ENCODE measurements at regions not wholly inside any gene's neighbourhood (a gene's known extent, or its start where the extent isn't known, plus 50 kb on each side); places are given as distances from the start of the nearest gene placed in this dataset.

DNA sequence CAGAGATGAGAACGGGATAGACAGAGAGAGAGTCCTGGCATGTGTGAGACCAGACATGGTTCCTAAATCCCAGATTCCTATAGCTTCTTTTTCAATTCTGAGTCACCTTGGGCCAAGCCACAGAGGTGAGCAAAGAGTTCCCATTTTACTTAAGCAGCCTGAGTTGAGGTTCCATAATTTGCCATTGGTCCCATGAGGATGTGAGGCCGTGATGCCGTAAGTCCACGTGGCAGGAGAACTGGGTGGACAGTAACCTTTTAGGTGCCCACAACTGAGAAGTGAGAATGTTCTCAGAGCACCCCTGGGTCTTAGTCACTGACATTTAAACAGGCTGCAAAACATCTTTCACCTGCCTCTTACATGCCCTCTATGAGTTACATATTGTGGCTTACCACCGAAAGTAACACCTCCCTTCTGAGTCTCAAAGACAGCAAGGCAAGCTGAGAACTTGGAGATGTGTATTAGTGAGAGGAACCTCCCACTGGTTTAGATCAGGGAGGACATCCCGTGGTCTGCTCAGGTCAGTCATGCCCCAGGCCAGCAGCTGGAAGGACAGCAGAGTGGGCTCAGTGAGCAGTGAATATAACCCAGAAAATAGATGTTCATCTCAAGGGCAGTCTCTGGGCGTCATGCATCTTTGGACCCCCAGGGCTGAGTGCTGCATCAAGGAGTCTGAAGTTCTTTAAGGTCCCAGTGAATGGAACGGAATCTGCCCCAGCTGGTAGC lies 127.9 kb upstream of the LGALSL start:
- H3K9me3 ChIP-seq (replicated peaks) = no peaks in the 10 kb centered on the region
- H3K27ac ChIP-seq (replicated peaks) = no peak overlapping the region
- DNase-seq = no peak
- TF ChIP-seq, protein P1, sequence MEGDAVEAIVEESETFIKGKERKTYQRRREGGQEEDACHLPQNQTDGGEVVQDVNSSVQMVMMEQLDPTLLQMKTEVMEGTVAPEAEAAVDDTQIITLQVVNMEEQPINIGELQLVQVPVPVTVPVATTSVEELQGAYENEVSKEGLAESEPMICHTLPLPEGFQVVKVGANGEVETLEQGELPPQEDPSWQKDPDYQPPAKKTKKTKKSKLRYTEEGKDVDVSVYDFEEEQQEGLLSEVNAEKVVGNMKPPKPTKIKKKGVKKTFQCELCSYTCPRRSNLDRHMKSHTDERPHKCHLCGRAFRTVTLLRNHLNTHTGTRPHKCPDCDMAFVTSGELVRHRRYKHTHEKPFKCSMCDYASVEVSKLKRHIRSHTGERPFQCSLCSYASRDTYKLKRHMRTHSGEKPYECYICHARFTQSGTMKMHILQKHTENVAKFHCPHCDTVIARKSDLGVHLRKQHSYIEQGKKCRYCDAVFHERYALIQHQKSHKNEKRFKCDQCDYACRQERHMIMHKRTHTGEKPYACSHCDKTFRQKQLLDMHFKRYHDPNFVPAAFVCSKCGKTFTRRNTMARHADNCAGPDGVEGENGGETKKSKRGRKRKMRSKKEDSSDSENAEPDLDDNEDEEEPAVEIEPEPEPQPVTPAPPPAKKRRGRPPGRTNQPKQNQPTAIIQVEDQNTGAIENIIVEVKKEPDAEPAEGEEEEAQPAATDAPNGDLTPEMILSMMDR (IDR thresholded peaks at IDR 0.05; ENCODE audit: borderline replicate concordance) = no peak
- H3K4me3 ChIP-seq = no peak overlapping the region
- H3K4me1 ChIP-seq = peaks cover 39% of the 10 kb centered on the region
- intact Hi-C loops (cut with micrococcal nuclease) = loop anchor here (5.0 kb wide), 1 partner anchor 274 kb away; no protein-coding TSS in a partner anchor
- no peaks in the 10 kb centered on the region for H3K36me3 ChIP-seq
- H3K27me3 ChIP-seq (ENCODE audit: low read depth) = peaks cover 6% of the 10 kb centered on the region

- Histone ChIP-seq H3K36me3 (no peaks in the 10 kb centered on the region), H3K4me3 (no peak overlapping the region), H3K27me3 (ENCODE audit: low read depth) (peaks cover 6% of the 10 kb centered on the region), H3K27ac (replicated peaks) (no peak overlapping the region), H3K4me1 (peaks cover 45% of the 10 kb centered on the region), H3K9me3 (replicated peaks) (no peaks in the 10 kb centered on the region)
- intact Hi-C loops (cut with micrococcal nuclease) = loop anchor here (5.0 kb wide), 1 partner anchor 274 kb away; no protein-coding TSS in a partner anchor
- DNase-seq = no peak
- TF ChIP-seq, protein P1 (IDR thresholded peaks at IDR 0.05; ENCODE audit: borderline replicate concordance) = no peak
Measured at GRCh38 chr2:64326578-64327050, 127.3 kb upstream of the LGALSL start.

GRCh38 chr2:64327129-64327509 lies 126.8 kb upstream of the LGALSL start:
- DNase-seq = no peak
- Histone ChIP-seq H3K9me3 (replicated peaks) (no peaks in the 10 kb centered on the region), H3K27me3 (ENCODE audit: low read depth) (peaks cover under 1% of the 10 kb centered on the region), H3K36me3 (no peaks in the 10 kb centered on the region), H3K4me3 (peak overlapping the region; percentile 56), H3K27ac (replicated peaks) (peak overlapping the region; percentile 72), H3K4me1 (peaks cover 45% of the 10 kb centered on the region)
- intact Hi-C loops (cut with micrococcal nuclease) = loop anchor here (5.0 kb wide), 1 partner anchor 275 kb away; no protein-coding TSS in a partner anchor
- TF ChIP-seq, protein P1 (IDR thresholded peaks at IDR 0.05; ENCODE audit: borderline replicate concordance) = no peak

DNA sequence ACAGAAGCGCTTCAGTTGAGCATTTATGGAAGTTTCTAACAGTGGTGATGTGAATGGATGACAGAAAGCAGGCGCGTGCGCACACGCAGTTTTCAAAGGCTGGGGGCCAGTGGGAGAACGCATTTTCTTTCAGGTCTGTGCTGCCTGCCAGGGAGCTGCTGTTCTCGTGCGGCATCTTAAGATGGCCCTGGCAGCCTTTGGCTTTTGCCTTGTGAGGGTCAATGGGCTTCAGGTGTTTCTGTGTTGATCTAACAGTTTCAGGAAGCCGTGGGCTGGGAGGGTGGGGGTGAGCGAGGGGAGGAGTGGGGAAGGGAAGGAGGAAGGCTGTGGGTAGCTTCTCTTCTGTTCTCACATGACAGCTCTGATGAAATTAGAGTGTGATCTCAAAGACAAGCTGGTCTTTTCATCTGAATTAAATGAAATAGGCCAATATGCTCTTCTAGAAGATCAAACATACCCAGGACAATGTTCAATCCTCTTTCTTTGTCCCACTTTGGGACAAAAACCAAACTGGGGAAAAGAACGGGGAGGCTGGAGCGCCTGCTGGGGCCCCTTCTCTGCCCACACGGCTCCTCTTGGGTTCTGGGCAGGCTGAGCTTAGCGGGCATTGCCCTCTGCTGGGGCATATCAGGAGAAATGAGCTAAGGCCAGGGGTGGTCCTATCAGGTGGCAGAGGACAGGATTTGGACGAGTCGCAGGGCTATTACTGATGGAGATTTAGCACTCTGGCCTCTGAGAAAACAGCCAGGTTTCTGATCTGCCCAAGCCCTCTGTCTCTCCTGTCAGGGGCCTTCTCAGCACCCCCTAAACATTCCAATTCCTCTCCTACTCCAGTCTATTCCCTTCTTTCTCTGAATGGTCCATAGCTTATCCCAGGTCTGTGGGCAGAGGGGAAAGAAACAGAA lies 126.2 kb upstream of the LGALSL start:
- Histone ChIP-seq H3K27ac (replicated peaks) (peak overlapping the region; percentile 72), H3K4me3 (peak overlapping the region; percentile 56)
- peak; percentile 43 for DNase-seq

GRCh38 chr2:64328415-64328722 lies 125.6 kb upstream of the LGALSL start:
- DNase-seq = no peak
- Histone ChIP-seq H3K9me3 (replicated peaks) (no peaks in the 10 kb centered on the region), H3K36me3 (no peaks in the 10 kb centered on the region), H3K27ac (replicated peaks) (peak overlapping the region; percentile 72), H3K4me3 (no peak overlapping the region), H3K27me3 (ENCODE audit: low read depth) (no peaks in the 10 kb centered on the region), H3K4me1 (peaks cover 45% of the 10 kb centered on the region)
- intact Hi-C loops (cut with micrococcal nuclease) = loop anchor here (5.0 kb wide), 1 partner anchor 276 kb away; no protein-coding TSS in a partner anchor
- TF ChIP-seq, protein P1 (IDR thresholded peaks at IDR 0.05; ENCODE audit: borderline replicate concordance) = no peak

More for the DNA sequence above, 126.2 kb upstream of the LGALSL start:
- Histone ChIP-seq H3K4me1 (peaks cover 45% of the 10 kb centered on the region), H3K27me3 (ENCODE audit: low read depth) (no peaks in the 10 kb centered on the region), H3K36me3 (no peaks in the 10 kb centered on the region), H3K9me3 (replicated peaks) (no peaks in the 10 kb centered on the region)
- TF ChIP-seq, protein P1 (IDR thresholded peaks at IDR 0.05; ENCODE audit: borderline replicate concordance) = peak; percentile 70
- intact Hi-C loops (cut with micrococcal nuclease) = loop anchor here (5.0 kb wide), 1 partner anchor 275 kb away; no protein-coding TSS in a partner anchor
